ENCODE measurements at regions not wholly inside any gene's neighbourhood (a gene's known extent, or its start where the extent isn't known, plus 50 kb on each side); places are given as distances from the start of the nearest gene placed in this dataset.

- DNase-seq = no peak
These were observed 58.4 kb upstream of the NUDT12 start for GRCh38 chr5:103620851-103621547.

- no peak for DNase-seq
These were observed 55.3 kb upstream of the NUDT12 start for GRCh38 chr5:103617913-103618312.

- no peak for DNase-seq
These were observed 54.5 kb upstream of the NUDT12 start for GRCh38 chr5:103617090-103617489.

GRCh38 chr5:103612545-103612944, 50.0 kb upstream of the NUDT12 start:
- DNase-seq = no peak

Measured in 8988T (cell line).